Activated naive CD8-positive, alpha-beta T cell treated with anti-CD3 and anti-CD28 coated beads, Interleukin-2, amount 10 ng/mL, durations not matched to agents 7 days and 5 days (primary cell): ENCODE measurements at regions not wholly inside any gene's neighbourhood (a gene's known extent, or its start where the extent isn't known, plus 50 kb on each side); places are given as distances from the start of the nearest gene placed in this dataset.

ENCODE experiments used
- ATAC-seq: fragments of 150-1000 bp; cut with Tn5 transposase; one replicate; pipeline ENCODE4 v1.10.0; 2021; ENCODE audit warnings: low read depth, moderate library complexity
- POLR2A ChIA-PET: fragments of 350-600 bp; sonication (Branson Sonifier 250); formaldehyde crosslinking; loops from one replicate; lab custom pipeline; 2021; ENCODE audit warnings: antibody characterized with exemption; lab: Charles Lee
- DNase-seq: peaks from one replicate; pipeline ENCODE4 v3.0.0; 2021
- H3K27ac Mint-ChIP-seq: one replicate; pipeline ENCODE4 v1.8.0; 2022; ENCODE audit warnings: mild to moderate bottlenecking, mixed read lengths
- H3K27me3 Mint-ChIP-seq: one replicate; pipeline ENCODE4 v1.8.0; 2022; ENCODE audit warnings: mild to moderate bottlenecking, moderate library complexity, mixed read lengths
- H3K36me3 Mint-ChIP-seq: one replicate; pipeline ENCODE4 v1.8.0; 2021; ENCODE audit warnings: mild to moderate bottlenecking, mixed read lengths
- H3K4me1 Mint-ChIP-seq: one replicate; pipeline ENCODE4 v1.8.0; 2021; ENCODE audit warnings: mixed read lengths
- H3K4me3 Mint-ChIP-seq: one replicate; pipeline ENCODE4 v1.8.0; 2022; ENCODE audit warnings: mild to moderate bottlenecking, moderate library complexity, mixed read lengths
- H3K9me3 Mint-ChIP-seq: one replicate; pipeline ENCODE4 v1.8.0; 2021; ENCODE audit warnings: mixed read lengths

- ATAC-seq: no peak
- POLR2A ChIA-PET: no interaction called here
- Mint-ChIP-seq H3K27me3 (no peaks in the 10 kb centered on the region), H3K36me3 (no peaks in the 10 kb centered on the region), H3K27ac (no peak overlapping the region), H3K4me3 (no peak overlapping the region), H3K4me1 (no peaks in the 10 kb centered on the region), H3K9me3 (peaks cover 8% of the 10 kb centered on the region)
- no peak for DNase-seq
These were observed 71.0 kb upstream of the FAM83B start for GRCh38 chr6:54775576-54775975.

- H3K36me3 Mint-ChIP-seq: no peaks in the 10 kb centered on the region
- H3K27ac Mint-ChIP-seq: no peak overlapping the region
- peaks cover 8% of the 10 kb centered on the region for H3K9me3 Mint-ChIP-seq
- H3K27me3 Mint-ChIP-seq: no peaks in the 10 kb centered on the region
- ATAC-seq: no peak
- POLR2A ChIA-PET: no interaction called here
- H3K4me3 Mint-ChIP-seq: no peak overlapping the region
- no peak for DNase-seq
- H3K4me1 Mint-ChIP-seq: no peaks in the 10 kb centered on the region
These were observed 69.7 kb upstream of the FAM83B start for GRCh38 chr6:54776891-54777290.

GRCh38 chr6:54778731-54779130, 67.8 kb upstream of the FAM83B start:
- no peaks in the 10 kb centered on the region for H3K4me1 Mint-ChIP-seq
- DNase-seq (no peak), ATAC-seq (no peak)
- no peak overlapping the region for H3K4me3 Mint-ChIP-seq
- no peak overlapping the region for H3K27ac Mint-ChIP-seq
- POLR2A ChIA-PET: no interaction called here
- no peaks in the 10 kb centered on the region for H3K27me3 Mint-ChIP-seq
- H3K9me3 Mint-ChIP-seq: peaks cover 9% of the 10 kb centered on the region
- H3K36me3 Mint-ChIP-seq: no peaks in the 10 kb centered on the region

GRCh38 chr6:54784011-54784410, 62.6 kb upstream of the FAM83B start:
- H3K9me3 Mint-ChIP-seq: peaks cover 1% of the 10 kb centered on the region
- H3K4me1 Mint-ChIP-seq: no peaks in the 10 kb centered on the region
- ATAC-seq (no peak), DNase-seq (no peak)
- no peaks in the 10 kb centered on the region for H3K36me3 Mint-ChIP-seq
- POLR2A ChIA-PET: no interaction called here
- H3K27me3 Mint-ChIP-seq: no peaks in the 10 kb centered on the region
- H3K4me3 Mint-ChIP-seq: no peak overlapping the region
- no peak overlapping the region for H3K27ac Mint-ChIP-seq

- Mint-ChIP-seq H3K4me3 (no peak overlapping the region), H3K27ac (no peak overlapping the region), H3K36me3 (no peaks in the 10 kb centered on the region), H3K9me3 (peaks cover 1% of the 10 kb centered on the region), H3K4me1 (no peaks in the 10 kb centered on the region), H3K27me3 (no peaks in the 10 kb centered on the region)
- DNase-seq (no peak), ATAC-seq (no peak)
- POLR2A ChIA-PET: no interaction called here
These were observed 60.4 kb upstream of the FAM83B start for GRCh38 chr6:54786154-54786553.

GRCh38 chr6:54787825-54788224, 58.7 kb upstream of the FAM83B start:
- no peaks in the 10 kb centered on the region for H3K27me3 Mint-ChIP-seq
- H3K4me3 Mint-ChIP-seq: no peak overlapping the region
- no peak for ATAC-seq
- H3K4me1 Mint-ChIP-seq: no peaks in the 10 kb centered on the region
- H3K9me3 Mint-ChIP-seq: peaks cover 1% of the 10 kb centered on the region
- POLR2A ChIA-PET: no interaction called here
- H3K27ac Mint-ChIP-seq: no peak overlapping the region
- no peak for DNase-seq
- no peaks in the 10 kb centered on the region for H3K36me3 Mint-ChIP-seq
